ENCODE measurements at regions not wholly inside any gene's neighbourhood (a gene's known extent, or its start where the extent isn't known, plus 50 kb on each side); places are given as distances from the start of the nearest gene placed in this dataset.

DNA sequence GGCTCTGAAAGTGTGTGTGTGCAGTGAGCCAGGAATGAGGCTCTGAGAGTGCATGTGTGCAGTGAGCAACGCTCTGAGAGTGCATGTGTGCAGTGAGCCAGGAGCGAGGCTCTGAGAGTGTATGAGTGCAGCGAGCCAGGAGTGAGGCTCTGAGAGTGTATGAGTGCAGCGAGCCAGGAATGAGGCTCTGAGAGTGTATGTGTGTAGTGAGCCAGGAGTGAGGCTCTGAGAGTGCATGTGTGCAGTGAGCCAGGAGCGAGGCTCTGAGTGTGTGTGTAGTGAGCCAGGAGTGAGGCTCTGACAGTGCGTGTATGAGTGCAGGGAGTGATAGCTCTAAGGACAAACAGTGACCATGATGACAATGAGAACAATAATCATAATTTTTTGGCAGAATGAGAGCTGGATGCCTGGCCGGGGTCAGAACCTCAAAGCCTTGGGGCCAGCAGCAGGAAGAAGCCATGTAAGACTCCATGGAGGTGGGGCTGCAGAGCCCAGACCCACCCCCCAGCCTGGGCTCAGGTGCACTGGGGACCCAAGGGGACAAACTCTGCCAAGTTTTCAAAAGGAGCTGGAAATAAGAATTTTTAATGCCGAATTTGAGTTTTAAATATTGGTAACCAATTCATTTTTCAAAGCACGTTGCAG lies 85.7 kb upstream of the PRR20G start:
- Mint-ChIP-seq H3K9me3 (ENCODE audit: unreplicated experiment) (no peaks in the 10 kb centered on the region), H3K27me3 (ENCODE audit: unreplicated experiment) (peaks cover 8% of the 10 kb centered on the region), H3K27ac (ENCODE audit: unreplicated experiment) (no peak overlapping the region), H3K36me3 (ENCODE audit: unreplicated experiment) (no peaks in the 10 kb centered on the region), H3K4me3 (ENCODE audit: unreplicated experiment) (no peak overlapping the region), H3K4me1 (ENCODE audit: unreplicated experiment) (no peaks in the 10 kb centered on the region)
- DNase-seq (ENCODE audit: extremely low spot score, unreplicated experiment) = no peak
- TF ChIP-seq, protein P1, sequence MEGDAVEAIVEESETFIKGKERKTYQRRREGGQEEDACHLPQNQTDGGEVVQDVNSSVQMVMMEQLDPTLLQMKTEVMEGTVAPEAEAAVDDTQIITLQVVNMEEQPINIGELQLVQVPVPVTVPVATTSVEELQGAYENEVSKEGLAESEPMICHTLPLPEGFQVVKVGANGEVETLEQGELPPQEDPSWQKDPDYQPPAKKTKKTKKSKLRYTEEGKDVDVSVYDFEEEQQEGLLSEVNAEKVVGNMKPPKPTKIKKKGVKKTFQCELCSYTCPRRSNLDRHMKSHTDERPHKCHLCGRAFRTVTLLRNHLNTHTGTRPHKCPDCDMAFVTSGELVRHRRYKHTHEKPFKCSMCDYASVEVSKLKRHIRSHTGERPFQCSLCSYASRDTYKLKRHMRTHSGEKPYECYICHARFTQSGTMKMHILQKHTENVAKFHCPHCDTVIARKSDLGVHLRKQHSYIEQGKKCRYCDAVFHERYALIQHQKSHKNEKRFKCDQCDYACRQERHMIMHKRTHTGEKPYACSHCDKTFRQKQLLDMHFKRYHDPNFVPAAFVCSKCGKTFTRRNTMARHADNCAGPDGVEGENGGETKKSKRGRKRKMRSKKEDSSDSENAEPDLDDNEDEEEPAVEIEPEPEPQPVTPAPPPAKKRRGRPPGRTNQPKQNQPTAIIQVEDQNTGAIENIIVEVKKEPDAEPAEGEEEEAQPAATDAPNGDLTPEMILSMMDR (IDR thresholded peaks at IDR 0.05) = no peak

DNA sequence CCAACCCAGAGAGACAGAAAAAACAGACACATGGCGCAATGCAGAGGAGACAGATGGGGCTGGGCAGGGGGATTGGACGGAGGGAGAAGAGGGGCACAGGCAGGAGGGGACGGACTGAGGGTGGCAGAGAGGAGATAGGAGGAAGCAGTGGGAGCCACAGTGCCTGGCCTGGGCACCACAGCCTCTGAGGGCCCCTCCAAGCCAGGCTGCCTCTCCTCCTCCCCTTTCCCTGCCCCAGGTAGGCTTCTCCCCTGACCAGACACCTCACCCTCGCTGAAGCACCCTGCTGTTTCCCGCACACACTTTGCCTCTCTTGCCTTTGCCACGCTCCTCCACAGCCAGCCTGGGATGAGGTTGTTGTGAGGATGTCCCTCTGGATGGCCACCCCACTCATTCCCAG lies 84.0 kb upstream of the PRR20G start:
- Mint-ChIP-seq H3K27me3 (ENCODE audit: unreplicated experiment) (peaks cover 16% of the 10 kb centered on the region), H3K36me3 (ENCODE audit: unreplicated experiment) (no peaks in the 10 kb centered on the region), H3K27ac (ENCODE audit: unreplicated experiment) (no peak overlapping the region)

DNA sequence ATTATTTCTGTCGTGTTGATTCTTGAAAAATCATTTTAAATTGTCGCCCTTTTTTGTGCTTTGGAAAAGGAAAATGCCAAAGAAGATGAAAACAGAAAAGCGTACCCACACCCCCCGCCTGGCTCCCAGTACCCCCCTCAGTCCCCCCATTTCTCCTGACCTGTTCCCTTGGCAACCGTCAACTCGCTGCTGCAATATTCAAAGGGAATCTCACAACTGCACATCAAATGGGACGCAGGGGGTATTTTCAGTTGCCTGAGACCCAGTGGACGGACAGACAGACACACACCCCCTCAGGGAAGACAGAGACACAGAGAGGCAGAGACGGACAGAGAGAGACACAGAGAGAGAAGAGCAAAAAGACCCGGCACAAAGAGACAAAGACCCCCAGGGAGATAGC lies 83.5 kb upstream of the PRR20G start:
- DNase-seq (ENCODE audit: extremely low spot score, unreplicated experiment) = no peak
- Mint-ChIP-seq H3K4me1 (ENCODE audit: unreplicated experiment) (no peaks in the 10 kb centered on the region), H3K27me3 (ENCODE audit: unreplicated experiment) (peaks cover 21% of the 10 kb centered on the region), H3K36me3 (ENCODE audit: unreplicated experiment) (no peaks in the 10 kb centered on the region), H3K4me3 (ENCODE audit: unreplicated experiment) (no peak overlapping the region), H3K9me3 (ENCODE audit: unreplicated experiment) (no peaks in the 10 kb centered on the region), H3K27ac (ENCODE audit: unreplicated experiment) (no peak overlapping the region)
- TF ChIP-seq, protein P1 (IDR thresholded peaks at IDR 0.05) = no peak

More for the DNA sequence above, 84.0 kb upstream of the PRR20G start:
- H3K4me1 Mint-ChIP-seq (ENCODE audit: unreplicated experiment) = no peaks in the 10 kb centered on the region
- TF ChIP-seq, protein P1 (IDR thresholded peaks at IDR 0.05) = no peak
- H3K9me3 Mint-ChIP-seq (ENCODE audit: unreplicated experiment) = no peaks in the 10 kb centered on the region
- no peak overlapping the region for H3K4me3 Mint-ChIP-seq (ENCODE audit: unreplicated experiment)
- no peak for DNase-seq (ENCODE audit: extremely low spot score, unreplicated experiment)

DNA sequence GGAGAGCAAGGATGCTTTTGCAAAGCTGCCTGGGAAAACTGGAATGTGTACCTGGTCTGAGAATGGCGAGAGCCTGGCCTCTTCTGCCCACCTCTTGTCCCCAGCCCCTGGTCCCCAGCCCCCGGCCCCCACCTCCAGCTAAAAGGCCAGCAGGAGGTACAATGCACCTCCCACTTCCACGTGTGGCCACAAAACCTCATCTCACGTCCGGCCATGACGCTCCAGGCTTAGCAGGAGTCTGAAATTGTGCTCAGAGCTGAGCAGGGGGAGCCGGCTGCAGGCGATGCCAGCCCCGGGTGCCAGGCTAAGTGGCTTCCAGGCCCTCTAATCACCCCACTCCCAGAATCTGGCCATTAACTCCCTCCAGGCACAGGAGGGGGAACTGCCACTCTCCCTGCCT lies 83.1 kb upstream of the PRR20G start:
- no peak overlapping the region for H3K27ac Mint-ChIP-seq (ENCODE audit: unreplicated experiment)
- no peaks in the 10 kb centered on the region for H3K4me1 Mint-ChIP-seq (ENCODE audit: unreplicated experiment)
- TF ChIP-seq, protein P1 (IDR thresholded peaks at IDR 0.05) = no peak
- H3K4me3 Mint-ChIP-seq (ENCODE audit: unreplicated experiment) = no peak overlapping the region
- peaks cover 23% of the 10 kb centered on the region for H3K27me3 Mint-ChIP-seq (ENCODE audit: unreplicated experiment)
- DNase-seq (ENCODE audit: extremely low spot score, unreplicated experiment) = no peak
- no peaks in the 10 kb centered on the region for H3K36me3 Mint-ChIP-seq (ENCODE audit: unreplicated experiment)
- H3K9me3 Mint-ChIP-seq (ENCODE audit: unreplicated experiment) = no peaks in the 10 kb centered on the region

DNA sequence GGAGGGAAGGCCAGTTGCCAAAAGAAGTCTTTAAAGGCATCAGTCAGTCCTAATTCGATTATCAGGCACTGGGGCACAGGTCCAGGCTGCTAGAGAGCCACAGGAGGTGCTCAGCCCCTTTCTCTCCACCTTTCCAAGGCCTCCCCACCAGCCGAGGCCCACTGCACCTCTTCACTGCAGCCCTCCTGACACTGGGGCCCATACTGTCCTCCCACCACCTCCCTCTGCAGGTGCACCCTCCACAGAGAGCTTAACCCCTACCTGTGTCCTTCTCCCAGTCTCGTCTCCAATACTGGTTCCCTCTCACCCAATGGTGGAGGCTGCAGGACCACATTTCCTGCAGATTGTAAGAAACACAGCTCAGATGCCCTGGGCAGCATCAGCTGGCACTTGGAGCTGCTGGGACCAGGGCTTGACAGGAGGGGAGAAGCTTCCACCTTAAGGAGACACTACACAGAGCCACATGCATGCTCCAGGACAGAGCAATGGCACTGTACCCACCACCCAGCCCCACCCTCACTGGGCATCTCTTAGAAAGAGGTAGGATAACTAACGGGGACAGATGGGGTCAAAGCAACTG lies 81.6 kb upstream of the PRR20G start:
- Mint-ChIP-seq H3K4me1 (ENCODE audit: unreplicated experiment) (no peaks in the 10 kb centered on the region), H3K9me3 (ENCODE audit: unreplicated experiment) (no peaks in the 10 kb centered on the region), H3K27me3 (ENCODE audit: unreplicated experiment) (peaks cover 32% of the 10 kb centered on the region), H3K4me3 (ENCODE audit: unreplicated experiment) (no peak overlapping the region), H3K36me3 (ENCODE audit: unreplicated experiment) (no peaks in the 10 kb centered on the region), H3K27ac (ENCODE audit: unreplicated experiment) (no peak overlapping the region)
- TF ChIP-seq, protein P1 (IDR thresholded peaks at IDR 0.05) = no peak
- DNase-seq (ENCODE audit: extremely low spot score, unreplicated experiment) = no peak

Data from osteocyte (in vitro differentiated cells).